Activated CD4-positive, CD25-positive, alpha-beta regulatory T cell treated with anti-CD3 and anti-CD28 coated beads, Interleukin-2, amount 50 U/mL, for 24 hours (primary cell): ENCODE measurements at regions not wholly inside any gene's neighbourhood (a gene's known extent, or its start where the extent isn't known, plus 50 kb on each side); places are given as distances from the start of the nearest gene placed in this dataset.

Experiments used
- ATAC-seq, 2 donors: fragments of 150-1000 bp; cut with Tn5 transposase; one replicate each; pipeline ENCODE4 v1.10.0; 2021; ENCODE audit warnings: mild to moderate bottlenecking in 1 of 2, moderate library complexity in 1 of 2

GRCh38 chr2:152861349-152861942 is 143.0 kb downstream of the ARL6IP6 start:
- no peak for ATAC-seq

GRCh38 chr2:152858594-152859265 is 140.3 kb downstream of the ARL6IP6 start:
- no peak for ATAC-seq

- no peak for ATAC-seq
These were observed 128.5 kb downstream of the ARL6IP6 start for GRCh38 chr2:152846697-152847470.

GRCh38 chr2:152835674-152836073 is 117.3 kb downstream of the ARL6IP6 start:
- ATAC-seq, result no peak

- no peak for ATAC-seq
These were observed 109.5 kb downstream of the ARL6IP6 start for GRCh38 chr2:152827944-152828343.

- no peak for ATAC-seq
These were observed 108.3 kb downstream of the ARL6IP6 start for GRCh38 chr2:152826581-152827279.

GRCh38 chr2:152825834-152826233 is 107.4 kb downstream of the ARL6IP6 start:
- ATAC-seq, result no peak

GRCh38 chr2:152823905-152824304 is 105.5 kb downstream of the ARL6IP6 start:
- ATAC-seq, result no peak

GRCh38 chr2:152822676-152823075 is 104.3 kb downstream of the ARL6IP6 start:
- ATAC-seq, result no peak

- no peak for ATAC-seq
These were observed 101.6 kb downstream of the ARL6IP6 start for GRCh38 chr2:152820048-152820447.

- no peak for ATAC-seq
These were observed 97.3 kb downstream of the ARL6IP6 start for GRCh38 chr2:152815634-152816257.

- no peak for ATAC-seq
These were observed 96.1 kb downstream of the ARL6IP6 start for GRCh38 chr2:152814475-152815030.

- no peak for ATAC-seq
These were observed 94.9 kb downstream of the ARL6IP6 start for GRCh38 chr2:152813351-152813750.
